B cell (primary cell): ENCODE measurements at regions not wholly inside any gene's neighbourhood (a gene's known extent, or its start where the extent isn't known, plus 50 kb on each side); places are given as distances from the start of the nearest gene placed in this dataset.

Experiments
- ATAC-seq: fragments of 200-7000 bp; cut with Tn5 transposase; one replicate; pipeline ENCODE4 v1.10.0; 2021; ENCODE audit warnings: low read depth, mild to moderate bottlenecking, moderate number of reproducible peaks, moderate library complexity
- CTCF ChIA-PET: fragments of 350-600 bp; sonication (Branson Sonifier 250); formaldehyde crosslinking; loops from one replicate; lab custom pipeline; 2021; ENCODE audit warnings: antibody characterized with exemption, inconsistent platforms; lab: Charles Lee
- POLR2A ChIA-PET: fragments of 350-600 bp; sonication (Branson Sonifier 250); formaldehyde crosslinking; loops from one replicate; lab custom pipeline; 2021; ENCODE audit warnings: antibody characterized with exemption; lab: Charles Lee
- DNase-seq: peaks from one replicate; pipeline ENCODE4 v3.0.0; 2013
- H2AFZ ChIP-seq: 2 replicates; pipeline ENCODE4 v1.6.1; 2012; ENCODE audit warnings: mild to moderate bottlenecking, low read depth, low read length; ENCODE audit not compliant: insufficient read depth, poor library complexity, severe bottlenecking
- H3K27ac ChIP-seq, 2 donors: 1 replicate in 1 of 2; 2 replicates in 1 of 2; pipeline ENCODE4 v1.5.1; 2012 to 2013; ENCODE audit warnings: low read length in 2 of 2, mild to moderate bottlenecking in 2 of 2, moderate library complexity in 1 of 2
- H3K27me3 ChIP-seq, 4 experiments: fragments of 200-600 bp in 1 of 4; sonication (generic) in 1 of 4; replicated peaks in 1 of 4; 1 replicate in 2 of 4; 2 replicates in 2 of 4; pipeline versions ENCODE4 v1.6.1 to v1.7.0; 2013 to 2016; ENCODE audit warnings: low read length in 3 of 4, mild to moderate bottlenecking in 2 of 4, mixed read lengths in 1 of 4, moderate library complexity in 1 of 4; ENCODE audit not compliant: insufficient read depth in 4 of 4, control insufficient read depth in 3 of 4; ENCODE audit errors: control extremely low read depth in 1 of 4
- H3K36me3 ChIP-seq, 2 experiments: replicated peaks in 1 of 2; 1 replicate in 1 of 2; 2 replicates in 1 of 2; pipeline versions ENCODE4 v1.6.1 to v1.7.1; 2013; ENCODE audit warnings: low read length in 1 of 2; ENCODE audit not compliant: insufficient read depth in 2 of 2, control insufficient read depth in 1 of 2; ENCODE audit errors: control extremely low read depth in 1 of 2, extremely low read depth in 1 of 2
- H3K4me1 ChIP-seq, 2 donors: fragments of 200-600 bp in 1 of 2; sonication (generic) in 1 of 2; 1 replicate in 1 of 2; 2 replicates in 1 of 2; pipeline versions ENCODE4 v1.5.1 to v1.6.1; 2013 to 2017; ENCODE audit warnings: low read length in 2 of 2; ENCODE audit not compliant: control insufficient read depth in 2 of 2, insufficient read depth in 2 of 2
- H3K4me2 ChIP-seq: replicated peaks from 2 replicates; pipeline ENCODE3; 2012; ENCODE audit warnings: mild to moderate bottlenecking, low read depth, low read length; ENCODE audit not compliant: poor library complexity, severe bottlenecking
- H3K4me3 ChIP-seq, 5 experiments: fragments of 200-600 bp in 1 of 5; sonication (generic) in 1 of 5; 1 replicate in 3 of 5; 2 replicates in 2 of 5; pipeline versions ENCODE4 v1.5.1 to v1.7.0; 2011 to 2016; ENCODE audit warnings: low read length in 4 of 5, mild to moderate bottlenecking in 4 of 5, low read depth in 2 of 5, control low read depth in 1 of 5, moderate library complexity in 1 of 5; ENCODE audit not compliant: insufficient read depth in 1 of 5; ENCODE audit errors: control extremely low read depth in 1 of 5, extremely low read depth in 1 of 5
- H3K79me2 ChIP-seq: fragments of 200-600 bp; sonication (generic); one replicate; pipeline ENCODE4 v1.6.0; 2016; ENCODE audit warnings: low read length; ENCODE audit not compliant: control insufficient read depth, insufficient read depth
- H3K9ac ChIP-seq: fragments of 200-600 bp; sonication (generic); 2 replicates; pipeline ENCODE4 v1.6.1; 2017; ENCODE audit warnings: mild to moderate bottlenecking, low read length, moderate library complexity
- H3K9me3 ChIP-seq, 3 donors: one replicate each; pipeline versions ENCODE4 v1.6.1 to v1.7.1; 2013; ENCODE audit warnings: low read length in 2 of 3; ENCODE audit not compliant: control insufficient read depth in 2 of 3, insufficient read depth in 1 of 3; ENCODE audit errors: control extremely low read depth in 1 of 3
- H4K20me1 ChIP-seq: 2 replicates; pipeline ENCODE4 v1.6.0; 2012; ENCODE audit warnings: mild to moderate bottlenecking, low read length; ENCODE audit not compliant: insufficient read depth, control insufficient read depth, poor library complexity, severe bottlenecking
- H3K27ac Mint-ChIP-seq: one replicate; pipeline ENCODE4 v1.8.0; 2021; ENCODE audit warnings: mixed read lengths
- H3K27me3 Mint-ChIP-seq: one replicate; pipeline ENCODE4 v1.8.0; 2021; ENCODE audit warnings: mixed read lengths
- H3K4me1 Mint-ChIP-seq: one replicate; pipeline ENCODE4 v1.8.0; 2021; ENCODE audit warnings: mixed read lengths
- H3K4me3 Mint-ChIP-seq: one replicate; pipeline ENCODE4 v1.8.0; 2021; ENCODE audit warnings: mixed read lengths
- H3K9me3 Mint-ChIP-seq: one replicate; pipeline ENCODE4 v1.8.0; 2022; ENCODE audit warnings: mixed read lengths; ENCODE audit not compliant: insufficient read depth
- EZH2 ChIP-seq: IDR thresholded peaks from 2 replicates; pipeline ENCODE4 v1.6.1; 2012; ENCODE audit warnings: borderline replicate concordance, low read depth, mild to moderate bottlenecking, moderate library complexity, low read length; ENCODE audit not compliant: insufficient read depth, poor library complexity, severe bottlenecking
- WGBS: methylation state at CpG from one replicate; pipeline ENCODE4 v1.1.5; 2013; ENCODE audit warnings: missing lambda C conversion rate; ENCODE audit not compliant: insufficient coverage; 5-methylcytosine and 5-hydroxymethylcytosine counted together
- intact Hi-C: fragments of 100-400 bp; cut with micrococcal nuclease; formaldehyde crosslinking; loops from one replicate; pipeline ENCODE4 v1.10.0; 2022
- TF ChIP-seq, protein P1 (sequence below): fragments of 200-600 bp; IDR thresholded peaks from one replicate; pipeline ENCODE4 v1.8.0; 2022; ENCODE audit warnings: antibody characterized with exemption, mild to moderate bottlenecking

GRCh38 chr17:79164913-79165695, 90.5 kb downstream of the ENGASE start:
- no peak for DNase-seq
- Histone ChIP-seq H3K4me1 (peaks cover 0 to 6% of the 10 kb centered on the region in 2 donors), H3K9me3 (peaks cover 0 to 5% (median 0%) of the 10 kb centered on the region in 3 donors), H4K20me1 (no peaks in the 10 kb centered on the region), H3K4me2 (no peak overlapping the region), H3K36me3 (no peaks in the 10 kb centered on the region), H3K27ac (no peak overlapping the region), H2AFZ (no peak overlapping the region), H3K79me2 (no peaks in the 10 kb centered on the region), H3K9ac (no peak overlapping the region), H3K27me3 (no peaks in the 10 kb centered on the region), H3K4me3 (no peak overlapping the region)
- ATAC-seq = no peak
- TF ChIP-seq EZH2 = no peak
- TF ChIP-seq, protein P1, sequence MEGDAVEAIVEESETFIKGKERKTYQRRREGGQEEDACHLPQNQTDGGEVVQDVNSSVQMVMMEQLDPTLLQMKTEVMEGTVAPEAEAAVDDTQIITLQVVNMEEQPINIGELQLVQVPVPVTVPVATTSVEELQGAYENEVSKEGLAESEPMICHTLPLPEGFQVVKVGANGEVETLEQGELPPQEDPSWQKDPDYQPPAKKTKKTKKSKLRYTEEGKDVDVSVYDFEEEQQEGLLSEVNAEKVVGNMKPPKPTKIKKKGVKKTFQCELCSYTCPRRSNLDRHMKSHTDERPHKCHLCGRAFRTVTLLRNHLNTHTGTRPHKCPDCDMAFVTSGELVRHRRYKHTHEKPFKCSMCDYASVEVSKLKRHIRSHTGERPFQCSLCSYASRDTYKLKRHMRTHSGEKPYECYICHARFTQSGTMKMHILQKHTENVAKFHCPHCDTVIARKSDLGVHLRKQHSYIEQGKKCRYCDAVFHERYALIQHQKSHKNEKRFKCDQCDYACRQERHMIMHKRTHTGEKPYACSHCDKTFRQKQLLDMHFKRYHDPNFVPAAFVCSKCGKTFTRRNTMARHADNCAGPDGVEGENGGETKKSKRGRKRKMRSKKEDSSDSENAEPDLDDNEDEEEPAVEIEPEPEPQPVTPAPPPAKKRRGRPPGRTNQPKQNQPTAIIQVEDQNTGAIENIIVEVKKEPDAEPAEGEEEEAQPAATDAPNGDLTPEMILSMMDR = no peak
- 79% methylated on average over 17 of the region's 21 CpGs for WGBS
- POLR2A ChIA-PET = no interaction called here
- Mint-ChIP-seq H3K9me3 (no peaks in the 10 kb centered on the region), H3K4me1 (peaks cover 4% of the 10 kb centered on the region), H3K27me3 (peaks cover 3% of the 10 kb centered on the region), H3K27ac (no peak overlapping the region), H3K4me3 (no peak overlapping the region)
- intact Hi-C loops = no loop called here
- CTCF ChIA-PET = no interaction called here

GRCh38 chr17:79164408-79164807, 89.8 kb downstream of the ENGASE start:
- ATAC-seq (no peak), DNase-seq (no peak)
- intact Hi-C loops = no loop called here
- H3K4me3 ChIP-seq = no peak overlapping the region
- no peaks in the 10 kb centered on the region for H3K9me3 Mint-ChIP-seq
- H3K9me3 ChIP-seq = peaks cover 0 to 5% (median 0%) of the 10 kb centered on the region in 3 donors
- POLR2A ChIA-PET = no interaction called here
- no peak overlapping the region for H3K27ac Mint-ChIP-seq
- 91% methylated on average over 16 of the region's 16 CpGs for WGBS
- H3K9ac ChIP-seq = no peak overlapping the region
- no peaks in the 10 kb centered on the region for H3K27me3 ChIP-seq
- H3K4me1 Mint-ChIP-seq = peaks cover 4% of the 10 kb centered on the region
- no peaks in the 10 kb centered on the region for H3K27me3 Mint-ChIP-seq
- H3K79me2 ChIP-seq = no peaks in the 10 kb centered on the region
- no peak overlapping the region for H3K4me3 Mint-ChIP-seq
- CTCF ChIA-PET = no interaction called here
- H3K4me1 ChIP-seq = peaks cover 0 to 6% of the 10 kb centered on the region in 2 donors
- H4K20me1 ChIP-seq = no peaks in the 10 kb centered on the region
- no peak overlapping the region for H3K27ac ChIP-seq
- no peak overlapping the region for H3K4me2 ChIP-seq
- H2AFZ ChIP-seq = no peak overlapping the region
- no peak for TF ChIP-seq EZH2
- TF ChIP-seq, protein P1 = no peak
- no peaks in the 10 kb centered on the region for H3K36me3 ChIP-seq
